Neural progenitor cell (in vitro differentiated cells): ENCODE measurements at regions not wholly inside any gene's neighbourhood (a gene's known extent, or its start where the extent isn't known, plus 50 kb on each side); places are given as distances from the start of the nearest gene placed in this dataset.
A peak's percentile ranks its signal among the peaks of the same experiment; 100 is the strongest.

Source experiments
- DNase-seq: peaks from one replicate; pipeline ENCODE4 v3.0.0-alpha.2; 2016; ENCODE audit warnings: low spot score
- H2AFZ ChIP-seq: fragments of 200-600 bp; sonication (generic); replicated peaks from 2 replicates; pipeline ENCODE4 v1.6.1; 2016; ENCODE audit warnings: antibody characterized with exemption
- H3F3A ChIP-seq: fragments of 200-600 bp; sonication (generic); 2 replicates; pipeline ENCODE4 v1.6.1; 2016; ENCODE audit warnings: antibody characterized with exemption, low read depth
- H3K27ac ChIP-seq: fragments of 200-600 bp; sonication (generic); 2 replicates; pipeline ENCODE4 v1.5.1; 2016; ENCODE audit warnings: mild to moderate bottlenecking
- H3K27me3 ChIP-seq: fragments of 200-600 bp; sonication (generic); 2 replicates; pipeline ENCODE4 v1.6.1; 2016; ENCODE audit warnings: mild to moderate bottlenecking, moderate library complexity
- H3K36me3 ChIP-seq: fragments of 200-600 bp; sonication (generic); 2 replicates; pipeline ENCODE4 v1.5.1; 2016
- H3K4me1 ChIP-seq: fragments of 200-600 bp; sonication (generic); 2 replicates; pipeline ENCODE4 v1.6.1; 2016; ENCODE audit warnings: mixed run types
- H3K4me2 ChIP-seq: fragments of 200-600 bp; sonication (generic); 2 replicates; pipeline ENCODE4 v1.6.1; 2016
- H3K4me3 ChIP-seq: fragments of 200-600 bp; sonication (generic); 2 replicates; pipeline ENCODE4 v1.5.1; 2016
- H3K79me2 ChIP-seq: fragments of 200-600 bp; sonication (generic); 2 replicates; pipeline ENCODE4 v1.6.1; 2016; ENCODE audit warnings: low read depth
- H3K9ac ChIP-seq: fragments of 200-600 bp; sonication (generic); 2 replicates; pipeline ENCODE4 v1.6.1; 2016
- H3K9me3 ChIP-seq: fragments of 200-600 bp; sonication (generic); 2 replicates; pipeline ENCODE4 v1.5.1; 2016; ENCODE audit warnings: low read depth
- H4K20me1 ChIP-seq: fragments of 200-600 bp; sonication (generic); 2 replicates; pipeline ENCODE4 v1.6.1; 2016; ENCODE audit warnings: low read depth
- H3K27ac Mint-ChIP-seq: 3 replicates; pipeline ENCODE4 v1.8.0; 2021; ENCODE audit warnings: mixed read lengths
- H3K27me3 Mint-ChIP-seq: 2 replicates; pipeline ENCODE4 v1.8.0; 2022; ENCODE audit warnings: low read depth, mild to moderate bottlenecking, inconsistent platforms, moderate library complexity, mixed read lengths; ENCODE audit not compliant: insufficient read depth
- H3K36me3 Mint-ChIP-seq: 3 replicates; pipeline ENCODE4 v1.8.0; 2021; ENCODE audit warnings: mixed read lengths
- H3K4me1 Mint-ChIP-seq: 3 replicates; pipeline ENCODE4 v1.8.0; 2021; ENCODE audit warnings: mixed read lengths
- H3K4me3 Mint-ChIP-seq: 3 replicates; pipeline ENCODE4 v1.8.0; 2021; ENCODE audit warnings: mild to moderate bottlenecking, moderate library complexity, mixed read lengths
- H3K9me3 Mint-ChIP-seq: 3 replicates; pipeline ENCODE4 v1.8.0; 2020; ENCODE audit warnings: mixed read lengths
- CTCF ChIP-seq: fragments of 200-600 bp; sonication (generic); IDR thresholded peaks from 2 replicates; pipeline ENCODE4 v1.5.1; 2017; ENCODE audit warnings: antibody characterized with exemption, mild to moderate bottlenecking
- EZH2 ChIP-seq: fragments of 200-600 bp; sonication (generic); IDR thresholded peaks from 2 replicates; pipeline ENCODE4 v1.6.1; 2017; ENCODE audit warnings: antibody characterized with exemption, mild to moderate bottlenecking, moderate library complexity
- EZH2phosphoT487 ChIP-seq: fragments of 200-600 bp; sonication (generic); IDR thresholded peaks from 2 replicates; pipeline ENCODE4 v1.6.1; 2017; ENCODE audit warnings: antibody characterized with exemption

- Mint-ChIP-seq H3K4me3 (no peak overlapping the region), H3K27me3 (peaks cover 3% of the 10 kb centered on the region), H3K27ac (no peak overlapping the region), H3K9me3 (peaks cover 7% of the 10 kb centered on the region), H3K36me3 (peaks cover 4% of the 10 kb centered on the region), H3K4me1 (peaks cover 4% of the 10 kb centered on the region)
- H3K79me2 ChIP-seq = no peaks in the 10 kb centered on the region
- H4K20me1 ChIP-seq = no peaks in the 10 kb centered on the region
- no peak overlapping the region for H3K9ac ChIP-seq
- no peaks in the 10 kb centered on the region for H3F3A ChIP-seq
- H3K27ac ChIP-seq = no peak overlapping the region
- TF ChIP-seq EZH2phosphoT487 (no peak), CTCF (no peak), EZH2 (no peak)
- H3K4me1 ChIP-seq = no peaks in the 10 kb centered on the region
- H3K4me2 ChIP-seq = no peak overlapping the region
- no peaks in the 10 kb centered on the region for H3K9me3 ChIP-seq
- no peaks in the 10 kb centered on the region for H3K27me3 ChIP-seq
- no peak overlapping the region for H2AFZ ChIP-seq
- H3K36me3 ChIP-seq = no peaks in the 10 kb centered on the region
- no peak overlapping the region for H3K4me3 ChIP-seq
- no peak for DNase-seq
Observed at GRCh38 chr3:55408193-55408826, 78.8 kb downstream of the WNT5A start.

DNA sequence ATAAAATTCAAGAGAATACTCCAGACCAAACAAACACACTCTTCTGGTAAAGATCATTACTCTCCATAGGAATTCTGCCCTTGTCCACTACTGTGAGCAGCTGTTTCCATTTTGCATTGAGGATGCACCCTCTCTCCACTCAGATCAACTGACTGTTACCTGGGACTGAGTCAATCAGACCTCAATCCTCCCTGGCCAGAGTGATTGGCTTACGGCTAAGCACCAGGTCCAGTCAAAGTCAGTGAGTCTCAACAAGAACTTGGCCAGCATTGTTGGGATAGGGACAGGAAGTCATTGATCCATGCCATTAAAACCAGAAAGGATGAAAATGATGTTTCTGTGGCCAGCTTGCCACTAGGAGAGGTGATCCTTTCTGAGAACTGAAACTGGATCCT is 79.7 kb downstream of the WNT5A start:
- no peak overlapping the region for H3K4me2 ChIP-seq
- no peak overlapping the region for H2AFZ ChIP-seq
- Mint-ChIP-seq H3K9me3 (peaks cover 7% of the 10 kb centered on the region), H3K27me3 (peaks cover 3% of the 10 kb centered on the region), H3K4me3 (no peak overlapping the region), H3K4me1 (peaks cover 8% of the 10 kb centered on the region), H3K27ac (no peak overlapping the region), H3K36me3 (peaks cover 4% of the 10 kb centered on the region)
- H3F3A ChIP-seq = no peaks in the 10 kb centered on the region
- TF ChIP-seq EZH2 (no peak), EZH2phosphoT487 (no peak), CTCF (no peak)
- H3K4me1 ChIP-seq = no peaks in the 10 kb centered on the region
- H4K20me1 ChIP-seq = no peaks in the 10 kb centered on the region
- H3K9ac ChIP-seq = no peak overlapping the region
- H3K4me3 ChIP-seq = no peak overlapping the region
- H3K9me3 ChIP-seq = no peaks in the 10 kb centered on the region
- no peaks in the 10 kb centered on the region for H3K36me3 ChIP-seq
- DNase-seq = no peak
- H3K27me3 ChIP-seq = no peaks in the 10 kb centered on the region
- H3K27ac ChIP-seq = no peak overlapping the region
- H3K79me2 ChIP-seq = no peaks in the 10 kb centered on the region

- no peak for DNase-seq
- H3K4me1 ChIP-seq = no peaks in the 10 kb centered on the region
- TF ChIP-seq EZH2phosphoT487 = no peak
- Mint-ChIP-seq H3K36me3 (peaks cover 4% of the 10 kb centered on the region), H3K27ac (no peak overlapping the region), H3K4me3 (no peak overlapping the region), H3K27me3 (peaks cover 3% of the 10 kb centered on the region), H3K4me1 (peaks cover 10% of the 10 kb centered on the region), H3K9me3 (peaks cover 7% of the 10 kb centered on the region)
- H3F3A ChIP-seq = no peaks in the 10 kb centered on the region
- no peak overlapping the region for H3K9ac ChIP-seq
- no peak overlapping the region for H3K4me3 ChIP-seq
- no peaks in the 10 kb centered on the region for H3K9me3 ChIP-seq
- H4K20me1 ChIP-seq = no peaks in the 10 kb centered on the region
- H3K27me3 ChIP-seq = no peaks in the 10 kb centered on the region
- H3K27ac ChIP-seq = no peak overlapping the region
- no peaks in the 10 kb centered on the region for H3K79me2 ChIP-seq
- no peak overlapping the region for H3K4me2 ChIP-seq
- H3K36me3 ChIP-seq = no peaks in the 10 kb centered on the region
- H2AFZ ChIP-seq = no peak overlapping the region
Observed at GRCh38 chr3:55406696-55407425, 80.2 kb downstream of the WNT5A start.

- no peak overlapping the region for H3K4me3 ChIP-seq
- no peak for TF ChIP-seq EZH2phosphoT487
- peak; percentile 75 for TF ChIP-seq CTCF
- no peak overlapping the region for H2AFZ ChIP-seq
- Mint-ChIP-seq H3K27me3 (peaks cover 3% of the 10 kb centered on the region), H3K27ac (no peak overlapping the region), H3K4me3 (no peak overlapping the region), H3K4me1 (peaks cover 14% of the 10 kb centered on the region), H3K36me3 (peaks cover 4% of the 10 kb centered on the region), H3K9me3 (peaks cover 7% of the 10 kb centered on the region)
- H3K9ac ChIP-seq = no peak overlapping the region
- no peak overlapping the region for H3K27ac ChIP-seq
- peak; percentile 69 for DNase-seq
- H3K9me3 ChIP-seq = no peaks in the 10 kb centered on the region
- H3K4me2 ChIP-seq = no peak overlapping the region
- no peaks in the 10 kb centered on the region for H4K20me1 ChIP-seq
- no peaks in the 10 kb centered on the region for H3K4me1 ChIP-seq
- H3F3A ChIP-seq = no peaks in the 10 kb centered on the region
- no peaks in the 10 kb centered on the region for H3K27me3 ChIP-seq
- no peaks in the 10 kb centered on the region for H3K36me3 ChIP-seq
- H3K79me2 ChIP-seq = no peaks in the 10 kb centered on the region
Observed at GRCh38 chr3:55405436-55405835, 81.7 kb downstream of the WNT5A start.
